ENCODE measurements at regions not wholly inside any gene's neighbourhood (a gene's known extent, or its start where the extent isn't known, plus 50 kb on each side); places are given as distances from the start of the nearest gene placed in this dataset.

DNA sequence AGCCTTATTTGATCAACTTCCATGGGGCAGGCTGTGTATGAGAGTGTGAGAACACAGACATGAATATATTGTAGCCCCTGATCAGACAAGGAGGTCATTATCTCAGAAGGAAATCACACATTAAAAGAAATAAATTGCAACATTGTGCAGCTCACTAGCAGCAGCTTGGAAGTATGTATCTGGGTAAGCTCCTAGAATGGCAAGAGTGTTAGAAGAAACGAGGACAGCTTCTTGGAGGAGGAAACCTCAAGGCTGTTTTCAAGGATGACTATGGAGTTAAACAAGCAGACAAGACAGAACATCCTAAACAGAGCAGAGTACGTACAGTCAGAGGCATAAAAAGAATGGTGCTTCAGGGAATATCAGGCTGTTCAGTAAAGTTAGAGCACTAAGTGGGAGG, 511.0 kb downstream of the SLCO4C1 start:
- no peak for TF ChIP-seq POLR2A (IDR thresholded peaks at IDR 0.05)
- TF ChIP-seq, protein P1, sequence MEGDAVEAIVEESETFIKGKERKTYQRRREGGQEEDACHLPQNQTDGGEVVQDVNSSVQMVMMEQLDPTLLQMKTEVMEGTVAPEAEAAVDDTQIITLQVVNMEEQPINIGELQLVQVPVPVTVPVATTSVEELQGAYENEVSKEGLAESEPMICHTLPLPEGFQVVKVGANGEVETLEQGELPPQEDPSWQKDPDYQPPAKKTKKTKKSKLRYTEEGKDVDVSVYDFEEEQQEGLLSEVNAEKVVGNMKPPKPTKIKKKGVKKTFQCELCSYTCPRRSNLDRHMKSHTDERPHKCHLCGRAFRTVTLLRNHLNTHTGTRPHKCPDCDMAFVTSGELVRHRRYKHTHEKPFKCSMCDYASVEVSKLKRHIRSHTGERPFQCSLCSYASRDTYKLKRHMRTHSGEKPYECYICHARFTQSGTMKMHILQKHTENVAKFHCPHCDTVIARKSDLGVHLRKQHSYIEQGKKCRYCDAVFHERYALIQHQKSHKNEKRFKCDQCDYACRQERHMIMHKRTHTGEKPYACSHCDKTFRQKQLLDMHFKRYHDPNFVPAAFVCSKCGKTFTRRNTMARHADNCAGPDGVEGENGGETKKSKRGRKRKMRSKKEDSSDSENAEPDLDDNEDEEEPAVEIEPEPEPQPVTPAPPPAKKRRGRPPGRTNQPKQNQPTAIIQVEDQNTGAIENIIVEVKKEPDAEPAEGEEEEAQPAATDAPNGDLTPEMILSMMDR (IDR thresholded peaks at IDR 0.05) = no peak

Data from adrenal gland (tissue), 5 donors.